Neural cell (in vitro differentiated cells): ENCODE measurements at regions not wholly inside any gene's neighbourhood (a gene's known extent, or its start where the extent isn't known, plus 50 kb on each side); places are given as distances from the start of the nearest gene placed in this dataset.

ENCODE experiments used
- H2AFZ ChIP-seq: fragments of 200-600, 300-800 bp; sonication (generic), shearing (Covaris generic); 2 replicates; pipeline ENCODE4 v1.6.0; 2014; ENCODE audit warnings: low read depth, mild to moderate bottlenecking, antibody characterized with exemption, low read length, moderate library complexity
- H3F3A ChIP-seq: fragments of 200-600 bp; shearing (Covaris generic); 2 replicates; pipeline ENCODE4 v1.6.1; 2016; ENCODE audit warnings: mild to moderate bottlenecking, moderate library complexity, mixed read lengths, antibody characterized with exemption, low read length; ENCODE audit not compliant: insufficient read depth, poor library complexity, severe bottlenecking
- H3K27ac ChIP-seq: fragments of 200-600, 300-800 bp; sonication (generic), shearing (Covaris generic); 2 replicates; pipeline ENCODE4 v1.5.1; 2014; ENCODE audit warnings: mild to moderate bottlenecking, low read length, moderate library complexity
- H3K27me3 ChIP-seq: fragments of 300-800, 200-600 bp; sonication (generic), shearing (Covaris generic); 2 replicates; pipeline ENCODE4 v1.6.0; 2014; ENCODE audit warnings: mild to moderate bottlenecking, low read depth, low read length, moderate library complexity; ENCODE audit not compliant: insufficient read depth
- H3K36me3 ChIP-seq: fragments of 300-800, 200-600 bp; sonication (generic), shearing (Covaris generic); 2 replicates; pipeline ENCODE4 v1.5.1; 2014; ENCODE audit warnings: mild to moderate bottlenecking, antibody characterized with exemption, low read length, moderate library complexity; ENCODE audit not compliant: insufficient read depth
- H3K4me2 ChIP-seq: fragments of 300-800, 200-600 bp; sonication (generic), shearing (Covaris generic); 2 replicates; pipeline ENCODE4 v1.6.0; 2014; ENCODE audit warnings: mild to moderate bottlenecking, low read length
- H3K4me3 ChIP-seq: fragments of 300-800, 200-600 bp; sonication (generic), shearing (Covaris generic); 2 replicates; pipeline ENCODE4 v1.5.1; 2014; ENCODE audit warnings: mild to moderate bottlenecking, low read length, moderate library complexity
- H3K79me2 ChIP-seq: fragments of 200-600 bp; shearing (Covaris generic); replicated peaks from 2 replicates; pipeline ENCODE4 v1.6.0; 2014; ENCODE audit warnings: mild to moderate bottlenecking, low read length, moderate library complexity; ENCODE audit not compliant: insufficient read depth
- H3K9ac ChIP-seq: fragments of 300-800, 200-600 bp; sonication (generic), shearing (Covaris generic); 2 replicates; pipeline ENCODE4 v1.6.1; 2016; ENCODE audit warnings: mild to moderate bottlenecking, low read length, mixed read lengths
- H3K9me2 ChIP-seq: fragments of 200-600 bp; shearing (Covaris generic); 2 replicates; pipeline ENCODE4 v1.6.1; 2016; ENCODE audit warnings: mild to moderate bottlenecking, low read length, mixed read lengths; ENCODE audit not compliant: insufficient read depth
- H3K9me3 ChIP-seq: fragments of 200-600, 300-800 bp; sonication (generic), shearing (Covaris generic); 2 replicates; pipeline ENCODE4 v1.6.1; 2016; ENCODE audit warnings: mild to moderate bottlenecking, mixed run types, low read length, moderate library complexity, mixed read lengths
- H4K20me1 ChIP-seq: fragments of 200-600 bp; shearing (Covaris generic); 2 replicates; pipeline ENCODE4 v1.6.1; 2016; ENCODE audit warnings: mild to moderate bottlenecking, mixed run types; ENCODE audit not compliant: insufficient read depth
- CTCF ChIP-seq: fragments of 450-650 bp; IDR thresholded peaks from 2 replicates; pipeline ENCODE4 v1.5.1; 2014; ENCODE audit warnings: antibody characterized with exemption, mild to moderate bottlenecking, moderate library complexity; ENCODE audit not compliant: poor library complexity, severe bottlenecking
- EP300 ChIP-seq: fragments of 450-650 bp; conservative IDR thresholded peaks from 2 replicates; pipeline ENCODE4 v1.6.1; 2014; ENCODE audit warnings: antibody characterized with exemption, mild to moderate bottlenecking, moderate library complexity; ENCODE audit not compliant: poor library complexity, severe bottlenecking
- EZH2 ChIP-seq: fragments of 200-600, 300-800 bp; shearing (Covaris generic), sonication (generic); IDR thresholded peaks from 2 replicates; pipeline ENCODE4 v1.6.1; 2014; ENCODE audit warnings: antibody characterized with exemption, low read length, borderline replicate concordance, mild to moderate bottlenecking; ENCODE audit not compliant: insufficient read depth, poor library complexity, severe bottlenecking
- MXI1 ChIP-seq: fragments of 450-650 bp; conservative IDR thresholded peaks from 2 replicates; pipeline ENCODE4 v1.6.1; 2014; ENCODE audit warnings: antibody characterized with exemption, mild to moderate bottlenecking; ENCODE audit not compliant: poor library complexity, severe bottlenecking
- POLR2AphosphoS5 ChIP-seq: IDR thresholded peaks from 2 replicates; pipeline ENCODE4 v1.6.1; 2012
- RAD21 ChIP-seq: fragments of 450-650 bp; conservative IDR thresholded peaks from 2 replicates; pipeline ENCODE4 v1.6.1; 2014; ENCODE audit warnings: antibody characterized with exemption, mild to moderate bottlenecking, moderate library complexity
- SMC3 ChIP-seq: fragments of 450-650 bp; conservative IDR thresholded peaks from 2 replicates; pipeline ENCODE4 v1.6.1; 2014; ENCODE audit warnings: antibody characterized with exemption, mild to moderate bottlenecking, moderate library complexity; ENCODE audit not compliant: poor library complexity
- TAF1 ChIP-seq: IDR thresholded peaks from 2 replicates; pipeline ENCODE4 v1.6.1; 2012; ENCODE audit warnings: low read depth
- TF ChIP-seq, protein P1 (sequence below): IDR thresholded peaks from 2 replicates; pipeline ENCODE4 v1.6.1; 2012; ENCODE audit warnings: borderline replicate concordance

GRCh38 chr6:43840490-43841218, 70.6 kb downstream of the VEGFA start:
- H3K27me3 ChIP-seq: no peaks in the 10 kb centered on the region
- H3K9ac ChIP-seq: no peak overlapping the region
- no peaks in the 10 kb centered on the region for H3K9me3 ChIP-seq
- no peak overlapping the region for H3K4me2 ChIP-seq
- no peaks in the 10 kb centered on the region for H3F3A ChIP-seq
- no peaks in the 10 kb centered on the region for H3K79me2 ChIP-seq
- no peak overlapping the region for H3K4me3 ChIP-seq
- H3K27ac ChIP-seq: no peak overlapping the region
- TF ChIP-seq, protein P1, sequence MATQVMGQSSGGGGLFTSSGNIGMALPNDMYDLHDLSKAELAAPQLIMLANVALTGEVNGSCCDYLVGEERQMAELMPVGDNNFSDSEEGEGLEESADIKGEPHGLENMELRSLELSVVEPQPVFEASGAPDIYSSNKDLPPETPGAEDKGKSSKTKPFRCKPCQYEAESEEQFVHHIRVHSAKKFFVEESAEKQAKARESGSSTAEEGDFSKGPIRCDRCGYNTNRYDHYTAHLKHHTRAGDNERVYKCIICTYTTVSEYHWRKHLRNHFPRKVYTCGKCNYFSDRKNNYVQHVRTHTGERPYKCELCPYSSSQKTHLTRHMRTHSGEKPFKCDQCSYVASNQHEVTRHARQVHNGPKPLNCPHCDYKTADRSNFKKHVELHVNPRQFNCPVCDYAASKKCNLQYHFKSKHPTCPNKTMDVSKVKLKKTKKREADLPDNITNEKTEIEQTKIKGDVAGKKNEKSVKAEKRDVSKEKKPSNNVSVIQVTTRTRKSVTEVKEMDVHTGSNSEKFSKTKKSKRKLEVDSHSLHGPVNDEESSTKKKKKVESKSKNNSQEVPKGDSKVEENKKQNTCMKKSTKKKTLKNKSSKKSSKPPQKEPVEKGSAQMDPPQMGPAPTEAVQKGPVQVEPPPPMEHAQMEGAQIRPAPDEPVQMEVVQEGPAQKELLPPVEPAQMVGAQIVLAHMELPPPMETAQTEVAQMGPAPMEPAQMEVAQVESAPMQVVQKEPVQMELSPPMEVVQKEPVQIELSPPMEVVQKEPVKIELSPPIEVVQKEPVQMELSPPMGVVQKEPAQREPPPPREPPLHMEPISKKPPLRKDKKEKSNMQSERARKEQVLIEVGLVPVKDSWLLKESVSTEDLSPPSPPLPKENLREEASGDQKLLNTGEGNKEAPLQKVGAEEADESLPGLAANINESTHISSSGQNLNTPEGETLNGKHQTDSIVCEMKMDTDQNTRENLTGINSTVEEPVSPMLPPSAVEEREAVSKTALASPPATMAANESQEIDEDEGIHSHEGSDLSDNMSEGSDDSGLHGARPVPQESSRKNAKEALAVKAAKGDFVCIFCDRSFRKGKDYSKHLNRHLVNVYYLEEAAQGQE: no peak
- no peak for TF ChIP-seq EP300
- no peak for TF ChIP-seq EZH2
- TF ChIP-seq RAD21: no peak
- TF ChIP-seq CTCF: no peak
- no peak for TF ChIP-seq TAF1
- no peak for TF ChIP-seq POLR2AphosphoS5
- TF ChIP-seq SMC3: no peak
- no peak for TF ChIP-seq MXI1
- no peak overlapping the region for H2AFZ ChIP-seq
- H3K9me2 ChIP-seq: no peaks in the 10 kb centered on the region
- no peaks in the 10 kb centered on the region for H4K20me1 ChIP-seq
- H3K36me3 ChIP-seq: no peaks in the 10 kb centered on the region

DNA sequence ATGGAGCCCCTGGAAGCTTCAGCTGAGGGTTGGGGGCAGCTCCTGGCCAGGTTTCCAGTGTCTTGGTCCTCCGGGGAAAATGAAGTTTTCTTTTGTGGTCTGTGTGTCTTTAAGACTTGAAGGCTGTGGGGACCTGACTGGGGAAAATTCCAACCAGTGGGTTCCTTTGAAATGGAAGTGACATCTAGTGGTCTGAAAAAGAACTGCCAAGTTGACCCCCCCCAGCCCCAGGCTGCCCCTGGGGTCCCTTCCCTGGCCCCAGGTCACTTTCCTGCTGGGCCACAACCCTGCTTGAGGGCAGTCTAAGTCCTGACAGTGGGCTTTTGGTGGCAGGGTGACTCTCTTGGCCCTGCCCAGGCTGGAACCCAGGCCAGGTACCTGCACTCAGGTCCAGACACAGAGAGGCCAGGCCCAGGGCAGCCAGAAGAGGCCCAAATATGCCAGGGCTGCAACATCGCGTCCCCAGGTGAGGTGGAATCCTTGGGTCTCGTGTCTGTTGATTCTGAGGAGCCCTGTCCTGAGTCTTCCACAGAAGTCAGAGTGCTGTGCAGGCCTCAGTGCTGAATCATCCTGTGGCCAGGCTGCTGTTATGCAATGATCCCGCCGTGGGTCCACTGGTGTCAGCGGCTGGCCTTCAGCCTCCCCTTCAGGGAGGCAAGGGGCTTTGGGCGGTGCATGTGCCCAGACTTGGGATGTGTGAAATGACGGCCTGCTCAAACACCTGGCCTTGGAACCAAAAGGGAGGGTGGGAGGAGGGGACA, 68.4 kb downstream of the VEGFA start:
- Histone ChIP-seq H3K4me3 (no peak overlapping the region), H2AFZ (no peak overlapping the region), H3F3A (no peaks in the 10 kb centered on the region), H3K27me3 (no peaks in the 10 kb centered on the region), H3K9me3 (no peaks in the 10 kb centered on the region), H3K27ac (no peak overlapping the region), H3K4me2 (no peak overlapping the region), H3K36me3 (no peaks in the 10 kb centered on the region), H3K9ac (no peak overlapping the region), H3K9me2 (no peaks in the 10 kb centered on the region), H4K20me1 (no peaks in the 10 kb centered on the region), H3K79me2 (no peaks in the 10 kb centered on the region)
- TF ChIP-seq TAF1 (no peak), CTCF (no peak), POLR2AphosphoS5 (no peak), MXI1 (no peak), EP300 (no peak), EZH2 (no peak), SMC3 (no peak), RAD21 (no peak)
- TF ChIP-seq, protein P1: no peak
